Activated CD4-positive, alpha-beta T cell treated with anti-CD3 and anti-CD28 coated beads for 36 hours (primary cell): ENCODE measurements at regions not wholly inside any gene's neighbourhood (a gene's known extent, or its start where the extent isn't known, plus 50 kb on each side); places are given as distances from the start of the nearest gene placed in this dataset.

Experiments
- ATAC-seq: fragments of 200-7000 bp; cut with Tn5 transposase; one replicate; pipeline ENCODE4 v1.10.0; 2021; ENCODE audit warnings: mild to moderate bottlenecking, moderate library complexity
- CTCF ChIA-PET: fragments of 350-600 bp; sonication (Branson Sonifier 250); formaldehyde crosslinking; loops from one replicate; lab custom pipeline; 2021; ENCODE audit warnings: antibody characterized with exemption; lab: Charles Lee
- POLR2A ChIA-PET: fragments of 350-600 bp; sonication (Branson Sonifier 250); formaldehyde crosslinking; loops from one replicate; lab custom pipeline; 2021; ENCODE audit warnings: antibody characterized with exemption, inconsistent platforms; lab: Charles Lee
- DNase-seq: peaks from one replicate; pipeline ENCODE4 v3.0.0-alpha.2; 2020
- H3K27ac Mint-ChIP-seq: one replicate; pipeline ENCODE4 v1.8.0; 2021; ENCODE audit warnings: mixed read lengths
- H3K27me3 Mint-ChIP-seq: one replicate; pipeline ENCODE4 v1.8.0; 2021; ENCODE audit warnings: mixed read lengths
- H3K36me3 Mint-ChIP-seq: one replicate; pipeline ENCODE4 v1.8.0; 2021; ENCODE audit warnings: low read depth, mixed read lengths
- H3K4me1 Mint-ChIP-seq: one replicate; pipeline ENCODE4 v1.8.0; 2021; ENCODE audit warnings: mixed read lengths
- H3K4me3 Mint-ChIP-seq: one replicate; pipeline ENCODE4 v1.8.0; 2021; ENCODE audit warnings: mild to moderate bottlenecking, moderate library complexity, mixed read lengths
- H3K9me3 Mint-ChIP-seq: one replicate; pipeline ENCODE4 v1.8.0; 2021; ENCODE audit warnings: low read depth, mixed read lengths
- intact Hi-C, 2 experiments: fragments of 100-400 bp; cut with DNase I in 1 of 2; cut with micrococcal nuclease in 1 of 2; formaldehyde crosslinking; loops; one replicate each; pipeline versions ENCODE4 v1.14.2 to v1.15.1; 2022 to 2024; cut with DNase I, micrococcal nuclease

GRCh38 chr16:6165330-6165979 is 1067.9 kb upstream of the EEF2KMT start:
- Mint-ChIP-seq H3K36me3 (no peaks in the 10 kb centered on the region), H3K27me3 (no peaks in the 10 kb centered on the region), H3K4me1 (no peaks in the 10 kb centered on the region), H3K4me3 (no peak overlapping the region), H3K9me3 (peaks cover 6% of the 10 kb centered on the region), H3K27ac (no peak overlapping the region)
- ATAC-seq (no peak), DNase-seq (no peak)
- POLR2A ChIA-PET: no interaction called here
- intact Hi-C loops: no loop called here
- CTCF ChIA-PET: interaction anchor here (0.6 kb wide), 1 partner anchor 668 kb away, joined by 3 read pairs; no protein-coding TSS in a partner anchor

GRCh38 chr16:6160871-6161270 is 1063.3 kb upstream of the EEF2KMT start:
- no peaks in the 10 kb centered on the region for H3K4me1 Mint-ChIP-seq
- intact Hi-C loops: no loop called here

GRCh38 chr16:6160303-6160702 is 1062.7 kb upstream of the EEF2KMT start:
- H3K27me3 Mint-ChIP-seq: no peaks in the 10 kb centered on the region
- CTCF ChIA-PET: interaction anchor here (0.9 kb wide), 1 partner anchor 14 kb away, joined by 3 read pairs; no protein-coding TSS in a partner anchor
- POLR2A ChIA-PET: no interaction called here

More at GRCh38 chr16:6160871-6161270, 1063.3 kb upstream of the EEF2KMT start:
- Mint-ChIP-seq H3K27me3 (no peaks in the 10 kb centered on the region), H3K9me3 (peaks cover 3% of the 10 kb centered on the region), H3K4me3 (no peak overlapping the region), H3K36me3 (no peaks in the 10 kb centered on the region), H3K27ac (no peak overlapping the region)
- DNase-seq: no peak
- CTCF ChIA-PET: interaction anchor here (0.9 kb wide), 1 partner anchor 15 kb away, joined by 3 read pairs; no protein-coding TSS in a partner anchor
- POLR2A ChIA-PET: no interaction called here
- no peak for ATAC-seq

GRCh38 chr16:6157806-6158205 is 1060.2 kb upstream of the EEF2KMT start:
- Mint-ChIP-seq H3K27ac (no peak overlapping the region), H3K36me3 (no peaks in the 10 kb centered on the region), H3K4me1 (no peaks in the 10 kb centered on the region), H3K4me3 (no peak overlapping the region), H3K27me3 (no peaks in the 10 kb centered on the region), H3K9me3 (peaks cover 4% of the 10 kb centered on the region)
- ChIA-PET POLR2A (no interaction called here), CTCF (no interaction called here)
- intact Hi-C loops: no loop called here
- no peak for DNase-seq
- ATAC-seq: no peak

More at GRCh38 chr16:6160303-6160702, 1062.7 kb upstream of the EEF2KMT start:
- intact Hi-C loops: no loop called here
- H3K9me3 Mint-ChIP-seq: peaks cover 3% of the 10 kb centered on the region
- H3K4me1 Mint-ChIP-seq: no peaks in the 10 kb centered on the region
- no peaks in the 10 kb centered on the region for H3K36me3 Mint-ChIP-seq
- DNase-seq (no peak), ATAC-seq (no peak)
- no peak overlapping the region for H3K27ac Mint-ChIP-seq
- H3K4me3 Mint-ChIP-seq: no peak overlapping the region

- Mint-ChIP-seq H3K4me3 (no peak overlapping the region), H3K9me3 (peaks cover 2% of the 10 kb centered on the region), H3K27ac (no peak overlapping the region), H3K36me3 (no peaks in the 10 kb centered on the region), H3K27me3 (no peaks in the 10 kb centered on the region), H3K4me1 (no peaks in the 10 kb centered on the region)
- DNase-seq: no peak
- intact Hi-C loops: no loop called here
- ChIA-PET CTCF (no interaction called here), POLR2A (no interaction called here)
- no peak for ATAC-seq
These were observed 1057.7 kb upstream of the EEF2KMT start for GRCh38 chr16:6155271-6155670.

- Mint-ChIP-seq H3K9me3 (peaks cover 2% of the 10 kb centered on the region), H3K4me1 (no peaks in the 10 kb centered on the region), H3K36me3 (no peaks in the 10 kb centered on the region), H3K27ac (no peak overlapping the region), H3K27me3 (no peaks in the 10 kb centered on the region), H3K4me3 (no peak overlapping the region)
- ATAC-seq: no peak
- intact Hi-C loops: no loop called here
- ChIA-PET POLR2A (no interaction called here), CTCF (no interaction called here)
- no peak for DNase-seq
These were observed 1056.3 kb upstream of the EEF2KMT start for GRCh38 chr16:6153901-6154300.

- POLR2A ChIA-PET: no interaction called here
- DNase-seq (no peak), ATAC-seq (no peak)
- H3K36me3 Mint-ChIP-seq: no peaks in the 10 kb centered on the region
- intact Hi-C loops: no loop called here
- no peak overlapping the region for H3K27ac Mint-ChIP-seq
- CTCF ChIA-PET: no interaction called here
- H3K27me3 Mint-ChIP-seq: no peaks in the 10 kb centered on the region
- no peaks in the 10 kb centered on the region for H3K4me1 Mint-ChIP-seq
- H3K4me3 Mint-ChIP-seq: no peak overlapping the region
- H3K9me3 Mint-ChIP-seq: peaks cover 4% of the 10 kb centered on the region
These were observed 1051.4 kb upstream of the EEF2KMT start for GRCh38 chr16:6149031-6149430.

- CTCF ChIA-PET: interaction anchor here (1.1 kb wide), 1 partner anchor 16 kb away, joined by 4 read pairs; no protein-coding TSS in a partner anchor
- H3K4me1 Mint-ChIP-seq: no peaks in the 10 kb centered on the region
- H3K4me3 Mint-ChIP-seq: no peak overlapping the region
- POLR2A ChIA-PET: no interaction called here
- H3K27me3 Mint-ChIP-seq: no peaks in the 10 kb centered on the region
- intact Hi-C loops: no loop called here
- no peak overlapping the region for H3K27ac Mint-ChIP-seq
- H3K36me3 Mint-ChIP-seq: no peaks in the 10 kb centered on the region
- DNase-seq (no peak), ATAC-seq (no peak)
- H3K9me3 Mint-ChIP-seq: peaks cover 4% of the 10 kb centered on the region
These were observed 1050.8 kb upstream of the EEF2KMT start for GRCh38 chr16:6148361-6148760.

GRCh38 chr16:6146874-6147425 is 1049.4 kb upstream of the EEF2KMT start:
- ATAC-seq: no peak
- intact Hi-C loops: no loop called here
- Mint-ChIP-seq H3K36me3 (no peaks in the 10 kb centered on the region), H3K4me1 (no peaks in the 10 kb centered on the region), H3K27me3 (no peaks in the 10 kb centered on the region), H3K4me3 (no peak overlapping the region), H3K27ac (no peak overlapping the region), H3K9me3 (peaks cover 4% of the 10 kb centered on the region)
- CTCF ChIA-PET: interaction anchor here (1.1 kb wide), 1 partner anchor 14 kb away, joined by 3 read pairs; no protein-coding TSS in a partner anchor
- POLR2A ChIA-PET: no interaction called here
- DNase-seq: no peak

- H3K27me3 Mint-ChIP-seq: no peaks in the 10 kb centered on the region
- no peak overlapping the region for H3K4me3 Mint-ChIP-seq
These were observed 1048.8 kb upstream of the EEF2KMT start for GRCh38 chr16:6146356-6146755.

GRCh38 chr16:6144463-6144862 is 1046.9 kb upstream of the EEF2KMT start:
- ATAC-seq (no peak), DNase-seq (no peak)
- CTCF ChIA-PET: interaction anchor here (0.6 kb wide), 1 partner anchor 239 kb away, joined by 3 read pairs; no protein-coding TSS in a partner anchor
- intact Hi-C loops: no loop called here
- no peak overlapping the region for H3K27ac Mint-ChIP-seq
- peaks cover 11% of the 10 kb centered on the region for H3K9me3 Mint-ChIP-seq
- POLR2A ChIA-PET: no interaction called here
- no peak overlapping the region for H3K4me3 Mint-ChIP-seq
- H3K4me1 Mint-ChIP-seq: no peaks in the 10 kb centered on the region
- no peaks in the 10 kb centered on the region for H3K36me3 Mint-ChIP-seq
- H3K27me3 Mint-ChIP-seq: no peaks in the 10 kb centered on the region

More at GRCh38 chr16:6146356-6146755, 1048.8 kb upstream of the EEF2KMT start:
- intact Hi-C loops: no loop called here
- Mint-ChIP-seq H3K9me3 (peaks cover 5% of the 10 kb centered on the region), H3K36me3 (no peaks in the 10 kb centered on the region), H3K4me1 (no peaks in the 10 kb centered on the region), H3K27ac (no peak overlapping the region)
- ATAC-seq (no peak), DNase-seq (no peak)
- ChIA-PET POLR2A (no interaction called here), CTCF (interaction anchor here (1.1 kb wide), 1 partner anchor 14 kb away, joined by 3 read pairs; no protein-coding TSS in a partner anchor)

- intact Hi-C loops: no loop called here
- no peak overlapping the region for H3K4me3 Mint-ChIP-seq
- ChIA-PET CTCF (no interaction called here), POLR2A (no interaction called here)
- no peaks in the 10 kb centered on the region for H3K27me3 Mint-ChIP-seq
- no peak for ATAC-seq
- H3K4me1 Mint-ChIP-seq: no peaks in the 10 kb centered on the region
- no peaks in the 10 kb centered on the region for H3K36me3 Mint-ChIP-seq
- H3K27ac Mint-ChIP-seq: no peak overlapping the region
- H3K9me3 Mint-ChIP-seq: peaks cover 11% of the 10 kb centered on the region
- DNase-seq: no peak
These were observed 1045.4 kb upstream of the EEF2KMT start for GRCh38 chr16:6143020-6143419.
